ENCODE measurements at regions not wholly inside any gene's neighbourhood (a gene's known extent, or its start where the extent isn't known, plus 50 kb on each side); places are given as distances from the start of the nearest gene placed in this dataset.

GRCh38 chr7:155208681-155209477, 88.8 kb upstream of the INSIG1 start:
- no peak for TF ChIP-seq POLR2AphosphoS5 (IDR thresholded peaks at IDR 0.05)
- no peak for TF ChIP-seq CTCF (IDR thresholded peaks at IDR 0.05)
